GM19025 (cell line): ENCODE measurements at regions not wholly inside any gene's neighbourhood (a gene's known extent, or its start where the extent isn't known, plus 50 kb on each side); places are given as distances from the start of the nearest gene placed in this dataset.

Source experiments
- ATAC-seq: cut with Tn5 transposase; IDR thresholded peaks from one replicate; pipeline ENCODE4 v1.9.1; 2021; ENCODE audit warnings: mild to moderate bottlenecking, low read depth, moderate library complexity; ENCODE audit not compliant: unreplicated experiment

DNA sequence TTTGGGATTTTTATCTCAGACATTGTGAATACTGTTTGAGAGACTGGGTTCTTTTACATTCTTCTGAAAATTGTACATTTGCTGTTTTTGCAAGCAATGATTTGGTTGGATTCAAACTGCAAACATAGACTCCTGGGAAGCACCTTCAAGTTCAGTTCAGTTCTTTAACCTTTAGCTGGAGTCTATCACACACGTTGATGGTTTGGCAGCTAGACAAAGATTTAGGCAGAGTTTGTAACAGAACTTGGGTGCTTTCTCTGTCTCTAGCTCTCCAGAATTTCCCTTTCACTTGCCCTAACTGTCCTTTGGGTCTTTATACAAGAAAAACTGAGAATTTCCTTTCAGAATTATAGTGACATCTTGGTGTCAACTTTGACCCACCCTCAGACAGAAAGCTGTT is 556.6 kb downstream of the DIAPH3 start:
- no peak for ATAC-seq

DNA sequence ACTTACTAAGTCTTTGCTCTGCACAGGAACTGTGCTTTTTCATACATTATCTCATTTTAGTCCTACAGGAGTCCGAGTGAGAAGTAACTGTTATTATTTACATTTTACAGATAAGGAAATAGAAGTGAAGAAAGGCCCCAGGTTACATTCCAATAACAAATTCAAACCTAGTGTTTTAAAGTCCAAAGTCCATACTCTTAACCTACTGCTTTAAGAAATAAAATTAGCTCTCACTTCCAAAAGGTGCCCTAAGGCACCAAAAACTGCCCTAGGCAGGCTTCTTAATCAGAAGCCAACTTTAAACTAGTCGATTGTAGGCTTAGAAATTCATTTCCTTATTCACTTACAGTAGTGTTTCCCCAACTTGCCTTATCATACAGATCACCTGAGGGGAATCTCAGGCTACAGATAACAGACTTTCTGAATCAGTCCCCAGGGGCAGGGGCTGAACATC is 555.9 kb downstream of the DIAPH3 start:
- no peak for ATAC-seq

DNA sequence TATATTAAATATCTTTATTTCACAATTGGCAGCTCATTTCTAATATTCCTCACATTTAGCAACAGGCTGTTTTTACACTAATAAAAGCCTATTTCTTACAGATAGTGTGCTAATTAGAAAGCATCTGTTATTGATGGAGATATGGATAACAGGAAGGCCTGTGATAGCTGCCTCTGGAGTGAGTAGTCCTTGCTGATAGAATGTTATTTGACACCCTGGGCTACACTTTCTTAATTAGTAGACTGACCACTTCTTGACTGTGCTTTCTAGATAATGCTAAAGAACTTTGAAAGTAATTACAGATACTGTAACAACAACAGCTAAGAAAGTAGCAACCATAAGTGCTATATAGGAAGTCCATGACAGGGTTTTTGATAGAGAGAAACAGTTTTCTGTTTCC is 554.3 kb downstream of the DIAPH3 start:
- ATAC-seq, result no peak
